Sigmoid colon (tissue), 6 donors: ENCODE measurements at regions not wholly inside any gene's neighbourhood (a gene's known extent, or its start where the extent isn't known, plus 50 kb on each side); places are given as distances from the start of the nearest gene placed in this dataset.

Experiments used
- DNase-seq: peaks from one replicate; pipeline ENCODE4 v3.0.0-alpha.2; 2019
- H3K27ac ChIP-seq, 4 donors: fragments of 200-600 bp; sonication (generic); one replicate each; pipeline ENCODE4 v1.5.1; 2016 to 2019; ENCODE audit warnings: mild to moderate bottlenecking in 1 of 4
- H3K27me3 ChIP-seq, 3 donors: fragments of 200-600 bp; sonication (generic); one replicate each; pipeline ENCODE4 v1.5.1; 2019; ENCODE audit warnings: mild to moderate bottlenecking in 1 of 3
- H3K36me3 ChIP-seq, 4 donors: fragments of 200-600 bp; sonication (generic); one replicate each; pipeline ENCODE4 v1.5.1; 2016 to 2019
- H3K4me1 ChIP-seq, 4 donors: fragments of 200-600 bp; sonication (generic); one replicate each; pipeline ENCODE4 v1.5.1; 2017 to 2019
- H3K4me3 ChIP-seq, 4 donors: fragments of 200-600 bp; sonication (generic); one replicate each; pipeline ENCODE4 v1.5.1; 2017 to 2019; ENCODE audit warnings: mild to moderate bottlenecking in 2 of 4, moderate library complexity in 1 of 4
- H3K9me3 ChIP-seq, 4 donors: fragments of 200-600 bp in 3 of 4; sonication (generic) in 3 of 4; one replicate each; pipeline versions ENCODE4 v1.5.1 to v1.6.1; 2013 to 2019
- CTCF ChIP-seq, 4 experiments: fragments of 450-650 bp in 3 of 4; fragments of 200-600 bp in 1 of 4; IDR thresholded peaks; one replicate each; pipeline ENCODE4 v1.5.1; 2016 to 2019; ENCODE audit warnings: antibody characterized with exemption in 4 of 4, mild to moderate bottlenecking in 3 of 4, moderate library complexity in 2 of 4
- EP300 ChIP-seq, 4 donors: sonication (generic); formaldehyde crosslinking; IDR thresholded peaks; one replicate each; pipeline ENCODE4 v1.6.1; 2017; ENCODE audit warnings: antibody characterized with exemption in 4 of 4
- POLR2A ChIP-seq, 2 donors: fragments of 450-650 bp; IDR thresholded peaks; one replicate each; pipeline ENCODE4 v1.6.1; 2016; ENCODE audit warnings: antibody characterized with exemption in 2 of 2, mild to moderate bottlenecking in 2 of 2, moderate library complexity in 2 of 2
- POLR2AphosphoS5 ChIP-seq, 4 donors: sonication (generic); formaldehyde crosslinking; IDR thresholded peaks; one replicate each; pipeline ENCODE4 v1.6.1; 2017; ENCODE audit warnings: antibody characterized with exemption in 4 of 4
- WGBS, 2 donors: extraction: QIAGEN DNeasy Blood & Tissue Kit; methylation state at CpG; one replicate each; pipeline ENCODE4 v1.1.7; 2013; 5-methylcytosine and 5-hydroxymethylcytosine counted together
- intact Hi-C: fragments of 100-400 bp; cut with DNase I; formaldehyde crosslinking; loops from one replicate; pipeline ENCODE4 v1.15.1; 2023
- donor health status: healthy with polysubstance abuse.
- donor health status: healthy.

- no peaks in the 10 kb centered on the region for H3K36me3 ChIP-seq
- no peak overlapping the region for H3K4me3 ChIP-seq
- 13 to 61% methylated on average over 1 of the region's 1 CpG for WGBS, 2 donors
- H3K27me3 ChIP-seq: no peaks in the 10 kb centered on the region
- H3K9me3 ChIP-seq: no peaks in the 10 kb centered on the region
- peaks cover 0 to 15% (median 9%) of the 10 kb centered on the region in 4 donors for H3K4me1 ChIP-seq
- no peak for TF ChIP-seq CTCF (IDR thresholded peaks at IDR 0.05)
- no peak for TF ChIP-seq POLR2AphosphoS5 (IDR thresholded peaks at IDR 0.05)
- TF ChIP-seq EP300 (IDR thresholded peaks at IDR 0.05): no peak
- no peak for TF ChIP-seq POLR2A (IDR thresholded peaks at IDR 0.05)
- intact Hi-C loops: no loop called here
- DNase-seq: no peak
- no peak overlapping the region for H3K27ac ChIP-seq
Observed at GRCh38 chr2:66919286-66919685, 477.8 kb upstream of the ETAA1 start.

GRCh38 chr2:66920415-66920814, 476.7 kb upstream of the ETAA1 start:
- H3K36me3 ChIP-seq: no peaks in the 10 kb centered on the region
- intact Hi-C loops: no loop called here
- H3K4me3 ChIP-seq: no peak overlapping the region
- 82 to 91% methylated on average over 2 of the region's 2 CpGs for WGBS, 2 donors
- H3K27ac ChIP-seq: no peak overlapping the region
- H3K9me3 ChIP-seq: no peaks in the 10 kb centered on the region
- no peak for DNase-seq
- H3K27me3 ChIP-seq: no peaks in the 10 kb centered on the region
- TF ChIP-seq CTCF (IDR thresholded peaks at IDR 0.05) (no peak), POLR2AphosphoS5 (IDR thresholded peaks at IDR 0.05) (no peak), POLR2A (IDR thresholded peaks at IDR 0.05) (no peak), EP300 (IDR thresholded peaks at IDR 0.05) (no peak)
- peaks cover 0 to 3% (median 1%) of the 10 kb centered on the region in 4 donors for H3K4me1 ChIP-seq

GRCh38 chr2:66925128-66925527, 472.0 kb upstream of the ETAA1 start:
- intact Hi-C loops: no loop called here
- no peak for TF ChIP-seq CTCF (IDR thresholded peaks at IDR 0.05)
- no peak for TF ChIP-seq EP300 (IDR thresholded peaks at IDR 0.05)
- no peak for TF ChIP-seq POLR2AphosphoS5 (IDR thresholded peaks at IDR 0.05)
- TF ChIP-seq POLR2A (IDR thresholded peaks at IDR 0.05): no peak
- no peak for DNase-seq
- WGBS, 2 donors: 85 to 94% methylated on average over 1 of the region's 1 CpG
- Histone ChIP-seq H3K9me3 (no peaks in the 10 kb centered on the region), H3K4me1 (peaks cover 0 to 7% (median 6%) of the 10 kb centered on the region in 4 donors), H3K4me3 (no peak overlapping the region), H3K27me3 (no peaks in the 10 kb centered on the region), H3K36me3 (no peaks in the 10 kb centered on the region), H3K27ac (no peak overlapping the region)

- TF ChIP-seq POLR2AphosphoS5 (IDR thresholded peaks at IDR 0.05) (no peak), EP300 (IDR thresholded peaks at IDR 0.05) (no peak), POLR2A (IDR thresholded peaks at IDR 0.05) (no peak), CTCF (IDR thresholded peaks at IDR 0.05) (no peak)
- Histone ChIP-seq H3K27ac (no peak overlapping the region), H3K36me3 (no peaks in the 10 kb centered on the region), H3K9me3 (no peaks in the 10 kb centered on the region), H3K4me1 (peaks cover 0 to 19% (median 18%) of the 10 kb centered on the region in 4 donors), H3K4me3 (no peak overlapping the region), H3K27me3 (no peaks in the 10 kb centered on the region)
- WGBS, 2 donors: 79 to 87% methylated on average over 6 of the region's 6 CpGs
- intact Hi-C loops: no loop called here
- DNase-seq: no peak
Observed at GRCh38 chr2:66926594-66927112, 470.5 kb upstream of the ETAA1 start.
